Skeletal muscle satellite cell (primary cell): ENCODE measurements at regions not wholly inside any gene's neighbourhood (a gene's known extent, or its start where the extent isn't known, plus 50 kb on each side); places are given as distances from the start of the nearest gene placed in this dataset.
A peak's percentile ranks its signal among the peaks of the same experiment; 100 is the strongest.

Experiments used
- H3K27me3 ChIP-seq: 2 replicates; pipeline ENCODE4 v1.7.0; 2013; ENCODE audit warnings: low read length; ENCODE audit not compliant: control insufficient read depth, insufficient read depth
- H3K36me3 ChIP-seq: 2 replicates; pipeline ENCODE4 v1.7.0; 2013; ENCODE audit warnings: mild to moderate bottlenecking, control low read depth, low read length; ENCODE audit not compliant: insufficient read depth
- H3K4me1 ChIP-seq: 2 replicates; pipeline ENCODE4 v1.7.0; 2013; ENCODE audit warnings: low read length; ENCODE audit not compliant: control insufficient read depth, insufficient read depth
- H3K4me2 ChIP-seq: 2 replicates; pipeline ENCODE4 v1.7.0; 2013; ENCODE audit warnings: mild to moderate bottlenecking, low read length
- H3K4me3 ChIP-seq: 2 replicates; pipeline ENCODE4 v1.7.0; 2013; ENCODE audit warnings: low read length
- H3K9ac ChIP-seq: 2 replicates; pipeline ENCODE4 v1.7.0; 2013; ENCODE audit warnings: mild to moderate bottlenecking, low read depth, low read length, moderate library complexity
- H3K9me3 ChIP-seq: replicated peaks from 2 replicates; pipeline ENCODE4 v1.7.0; 2013; ENCODE audit warnings: mild to moderate bottlenecking, control low read depth, low read length

GRCh38 chr10:5268743-5269142 is 72.1 kb downstream of the AKR1C4 start:
- Histone ChIP-seq H3K9ac (no peak overlapping the region), H3K4me1 (no peaks in the 10 kb centered on the region), H3K36me3 (no peaks in the 10 kb centered on the region), H3K4me2 (no peak overlapping the region), H3K4me3 (no peak overlapping the region), H3K27me3 (no peaks in the 10 kb centered on the region), H3K9me3 (no peaks in the 10 kb centered on the region)

GRCh38 chr10:5269791-5270190 is 73.2 kb downstream of the AKR1C4 start:
- H3K27me3 ChIP-seq: no peaks in the 10 kb centered on the region
- H3K36me3 ChIP-seq: no peaks in the 10 kb centered on the region
- no peaks in the 10 kb centered on the region for H3K4me1 ChIP-seq
- no peak overlapping the region for H3K4me3 ChIP-seq
- no peak overlapping the region for H3K9ac ChIP-seq
- H3K9me3 ChIP-seq: no peaks in the 10 kb centered on the region
- H3K4me2 ChIP-seq: no peak overlapping the region

- no peaks in the 10 kb centered on the region for H3K9me3 ChIP-seq
- no peak overlapping the region for H3K4me2 ChIP-seq
- no peaks in the 10 kb centered on the region for H3K27me3 ChIP-seq
- H3K4me3 ChIP-seq: no peak overlapping the region
- H3K4me1 ChIP-seq: no peaks in the 10 kb centered on the region
- no peak overlapping the region for H3K9ac ChIP-seq
- H3K36me3 ChIP-seq: no peaks in the 10 kb centered on the region
Measured at GRCh38 chr10:5271526-5271925, 74.9 kb downstream of the AKR1C4 start.

- no peak overlapping the region for H3K9ac ChIP-seq
- no peaks in the 10 kb centered on the region for H3K27me3 ChIP-seq
- H3K4me3 ChIP-seq: no peak overlapping the region
- H3K4me1 ChIP-seq: no peaks in the 10 kb centered on the region
- H3K4me2 ChIP-seq: no peak overlapping the region
- no peaks in the 10 kb centered on the region for H3K36me3 ChIP-seq
- H3K9me3 ChIP-seq: no peaks in the 10 kb centered on the region
Measured at GRCh38 chr10:5272065-5272803, 75.6 kb downstream of the AKR1C4 start.

- no peaks in the 10 kb centered on the region for H3K4me1 ChIP-seq
- H3K9ac ChIP-seq: no peak overlapping the region
- H3K27me3 ChIP-seq: no peaks in the 10 kb centered on the region
- H3K36me3 ChIP-seq: no peaks in the 10 kb centered on the region
- no peak overlapping the region for H3K4me2 ChIP-seq
- H3K4me3 ChIP-seq: no peak overlapping the region
- no peaks in the 10 kb centered on the region for H3K9me3 ChIP-seq
Measured at GRCh38 chr10:5274795-5275194, 78.2 kb downstream of the AKR1C4 start.

- no peak overlapping the region for H3K4me2 ChIP-seq
- H3K27me3 ChIP-seq: no peaks in the 10 kb centered on the region
- no peak overlapping the region for H3K9ac ChIP-seq
- H3K4me3 ChIP-seq: no peak overlapping the region
- H3K4me1 ChIP-seq: peaks cover 15% of the 10 kb centered on the region
- H3K9me3 ChIP-seq: no peaks in the 10 kb centered on the region
- no peaks in the 10 kb centered on the region for H3K36me3 ChIP-seq
Measured at GRCh38 chr10:5281356-5281755, 83.4 kb upstream of the UCN3 start.

- Histone ChIP-seq H3K9me3 (no peaks in the 10 kb centered on the region), H3K9ac (no peak overlapping the region), H3K4me3 (no peak overlapping the region), H3K27me3 (no peaks in the 10 kb centered on the region), H3K4me2 (no peak overlapping the region), H3K4me1 (peaks cover 15% of the 10 kb centered on the region), H3K36me3 (no peaks in the 10 kb centered on the region)
Measured at GRCh38 chr10:5282137-5282536, 82.6 kb upstream of the UCN3 start.

GRCh38 chr10:5283305-5284158 is 81.2 kb upstream of the UCN3 start:
- Histone ChIP-seq H3K4me1 (peaks cover 15% of the 10 kb centered on the region), H3K4me2 (peak overlapping the region; percentile 11), H3K36me3 (no peaks in the 10 kb centered on the region), H3K9me3 (no peaks in the 10 kb centered on the region), H3K27me3 (no peaks in the 10 kb centered on the region), H3K9ac (no peak overlapping the region), H3K4me3 (no peak overlapping the region)

- peak overlapping the region; percentile 16 for H3K9ac ChIP-seq
- no peaks in the 10 kb centered on the region for H3K9me3 ChIP-seq
- H3K36me3 ChIP-seq: no peaks in the 10 kb centered on the region
- no peak overlapping the region for H3K4me2 ChIP-seq
- no peak overlapping the region for H3K4me3 ChIP-seq
- H3K27me3 ChIP-seq: no peaks in the 10 kb centered on the region
- peaks cover 15% of the 10 kb centered on the region for H3K4me1 ChIP-seq
Measured at GRCh38 chr10:5284311-5285057, 80.3 kb upstream of the UCN3 start.

- Histone ChIP-seq H3K4me3 (no peak overlapping the region), H3K27me3 (no peaks in the 10 kb centered on the region), H3K4me2 (no peak overlapping the region), H3K9ac (no peak overlapping the region), H3K4me1 (peaks cover 15% of the 10 kb centered on the region), H3K9me3 (no peaks in the 10 kb centered on the region), H3K36me3 (no peaks in the 10 kb centered on the region)
Measured at GRCh38 chr10:5285186-5285585, 79.6 kb upstream of the UCN3 start.

GRCh38 chr10:5288359-5288758 is 76.4 kb upstream of the UCN3 start:
- H3K36me3 ChIP-seq: no peaks in the 10 kb centered on the region
- peaks cover 31% of the 10 kb centered on the region for H3K4me1 ChIP-seq
- H3K9me3 ChIP-seq: no peaks in the 10 kb centered on the region
- no peak overlapping the region for H3K9ac ChIP-seq
- no peak overlapping the region for H3K4me2 ChIP-seq
- H3K4me3 ChIP-seq: no peak overlapping the region
- H3K27me3 ChIP-seq: no peaks in the 10 kb centered on the region
